HG03354 (cell line): ENCODE measurements at regions not wholly inside any gene's neighbourhood (a gene's known extent, or its start where the extent isn't known, plus 50 kb on each side); places are given as distances from the start of the nearest gene placed in this dataset.

ENCODE experiments used
- ATAC-seq: cut with Tn5 transposase; IDR thresholded peaks from one replicate; pipeline ENCODE4 v1.9.1; 2021; ENCODE audit warnings: mild to moderate bottlenecking; ENCODE audit not compliant: unreplicated experiment, poor library complexity, severe bottlenecking

- no peak for ATAC-seq
Measured at GRCh38 chr7:3215624-3216585, 85.1 kb upstream of the SDK1 start.

DNA sequence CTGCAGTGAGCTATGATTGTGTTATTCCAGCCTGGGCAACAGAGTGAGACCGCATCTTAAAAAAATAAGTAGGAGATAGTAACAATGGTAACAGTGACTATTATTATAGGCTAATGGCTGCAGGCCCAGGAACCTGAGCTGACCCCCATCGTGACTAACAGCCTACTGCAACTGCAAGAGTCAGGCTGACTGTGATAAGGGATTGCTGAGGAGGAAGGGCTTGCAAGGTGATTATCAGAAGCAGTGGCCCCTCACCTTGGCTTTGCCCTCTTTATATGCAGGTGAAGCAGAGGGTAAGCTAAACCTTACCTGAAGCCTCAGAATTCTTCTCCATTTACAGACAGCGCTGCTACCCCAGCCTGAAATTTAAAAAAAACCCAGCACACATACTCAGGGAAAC is 83.9 kb upstream of the SDK1 start:
- ATAC-seq, result no peak

DNA sequence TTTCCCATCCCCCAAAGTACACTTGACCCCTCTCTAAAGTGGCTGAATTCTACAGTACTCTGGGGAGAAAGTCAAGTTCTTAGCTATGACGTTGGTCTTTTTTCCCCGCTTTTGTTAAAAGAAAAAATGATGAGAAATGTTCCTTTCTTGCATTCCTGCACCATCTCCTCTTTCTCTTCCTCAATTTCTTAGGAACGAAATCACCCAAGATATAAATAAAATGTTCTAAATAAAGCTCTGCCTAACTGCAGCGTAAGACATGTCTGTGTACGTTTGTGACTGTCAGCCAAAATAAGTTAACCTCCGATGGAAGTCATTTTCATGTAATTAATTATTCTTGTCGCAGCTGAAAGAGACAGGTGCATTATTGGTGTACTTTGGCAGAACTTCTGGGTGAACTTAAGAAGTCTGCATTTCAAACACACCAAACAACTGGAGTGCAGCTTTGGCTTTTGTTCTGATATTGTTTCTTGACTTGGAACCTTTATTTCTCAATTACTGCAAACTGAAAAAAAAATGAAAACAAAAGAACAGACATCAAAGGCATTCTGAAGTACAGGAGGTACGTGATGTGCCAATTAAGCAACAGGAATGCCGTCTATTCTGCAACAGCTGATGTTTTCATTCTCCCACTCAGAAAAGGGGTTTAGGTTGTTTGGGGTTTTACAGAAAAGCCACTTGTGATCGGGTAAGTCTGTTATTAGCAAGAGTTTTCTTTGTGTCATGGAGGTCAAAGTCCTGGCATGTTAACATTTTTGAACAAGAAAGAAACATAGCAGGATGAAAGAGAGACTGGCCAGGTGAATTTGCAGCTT is 82.4 kb upstream of the SDK1 start:
- ATAC-seq, result no peak

DNA sequence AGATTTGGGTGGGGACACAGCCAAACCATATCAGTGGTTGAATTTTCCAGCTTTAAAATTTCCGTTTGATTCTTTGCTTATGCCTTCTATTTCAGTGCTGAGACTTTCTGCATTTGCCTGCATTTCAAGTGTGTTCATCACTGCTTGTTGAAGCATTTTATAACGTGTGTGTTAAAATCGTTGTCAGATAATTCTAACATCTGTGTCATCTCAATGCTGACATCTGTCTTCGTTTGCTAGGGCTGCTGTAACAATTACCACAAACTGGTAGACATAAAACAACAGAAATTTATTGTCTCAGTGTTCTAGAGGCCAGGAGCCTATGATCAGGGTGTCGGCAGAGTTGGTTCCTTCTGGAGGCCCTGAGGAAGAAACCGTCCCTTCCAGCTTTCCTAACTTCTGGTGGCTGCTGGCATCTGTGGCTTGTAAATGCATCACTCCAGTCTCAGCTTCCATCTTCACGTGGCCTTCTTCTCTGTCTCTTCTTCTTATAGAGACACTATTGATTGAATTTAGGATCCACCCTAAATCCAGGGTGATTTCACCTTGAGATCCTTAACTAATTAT is 71.1 kb upstream of the SDK1 start:
- no peak for ATAC-seq

GRCh38 chr7:3230908-3231307 is 70.1 kb upstream of the SDK1 start:
- no peak for ATAC-seq

GRCh38 chr7:3232228-3232627 is 68.8 kb upstream of the SDK1 start:
- ATAC-seq, result no peak

GRCh38 chr7:3233301-3233700 is 67.8 kb upstream of the SDK1 start:
- no peak for ATAC-seq

DNA sequence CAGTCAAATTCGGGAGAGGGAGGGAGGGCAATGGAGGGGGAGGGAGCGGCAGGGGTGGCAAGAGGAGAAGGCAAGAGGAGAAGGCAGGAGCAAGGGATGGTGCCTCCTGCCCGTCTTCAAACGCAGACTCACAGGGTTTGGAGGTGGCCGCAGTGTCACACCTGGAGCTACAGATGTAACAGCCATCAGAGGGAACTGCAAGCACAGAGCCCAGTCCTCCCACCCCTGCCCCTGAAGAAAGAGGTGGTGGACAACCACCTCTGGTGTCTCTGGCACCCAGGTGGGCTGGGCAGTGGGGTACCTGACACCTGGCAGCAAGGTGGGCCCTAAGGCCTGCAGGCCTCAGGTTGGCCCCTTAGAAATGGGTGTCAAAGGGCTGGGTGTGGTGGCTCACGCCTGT is 67.0 kb upstream of the SDK1 start:
- ATAC-seq, result no peak

- no peak for ATAC-seq
Measured at GRCh38 chr7:3234851-3235250, 66.2 kb upstream of the SDK1 start.

DNA sequence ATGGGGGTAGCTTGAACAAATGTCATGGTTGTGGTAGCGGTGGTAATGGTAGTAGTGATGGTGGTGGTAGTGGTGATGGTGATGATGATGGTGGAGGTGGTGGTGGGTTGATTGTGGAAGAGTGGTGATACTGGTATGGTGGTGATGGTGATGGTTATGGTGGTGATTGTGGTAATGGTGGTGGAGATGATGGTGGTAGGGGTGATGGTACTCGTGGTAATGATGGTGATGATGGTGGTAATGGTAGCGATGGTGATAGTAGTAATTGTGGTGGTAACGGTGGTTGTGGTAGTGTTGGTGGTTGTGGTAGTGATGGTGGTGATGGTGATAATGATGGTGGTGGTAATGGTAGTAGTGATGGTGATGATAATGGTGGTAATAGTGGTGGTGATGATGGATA is 65.7 kb upstream of the SDK1 start:
- ATAC-seq, result no peak

GRCh38 chr7:3236268-3236667 is 64.8 kb upstream of the SDK1 start:
- no peak for ATAC-seq

GRCh38 chr7:3238525-3239210 is 62.4 kb upstream of the SDK1 start:
- ATAC-seq, result no peak

DNA sequence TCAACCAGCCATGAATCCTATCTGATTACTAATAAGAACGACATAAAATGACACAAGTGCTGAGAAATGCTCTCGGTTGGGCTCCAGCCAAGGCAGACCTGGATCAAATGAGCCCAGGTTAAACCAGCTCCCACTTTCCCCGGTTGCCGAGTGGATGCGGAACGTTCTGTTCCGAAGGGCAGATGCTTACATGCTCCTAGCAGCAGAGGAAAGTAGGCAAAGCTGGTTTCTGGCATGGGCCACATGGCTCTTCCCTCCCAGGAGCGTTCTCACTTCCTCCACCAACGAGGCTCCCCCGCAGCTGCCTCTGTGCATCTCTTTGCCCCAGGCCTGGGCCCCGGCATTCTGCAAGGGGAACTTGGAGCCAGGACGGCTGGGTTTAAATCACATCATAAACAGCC is 61.8 kb upstream of the SDK1 start:
- ATAC-seq, result no peak

- ATAC-seq, result no peak
Measured at GRCh38 chr7:3240826-3241430, 60.1 kb upstream of the SDK1 start.

GRCh38 chr7:3241686-3242258 is 59.3 kb upstream of the SDK1 start:
- ATAC-seq, result no peak

DNA sequence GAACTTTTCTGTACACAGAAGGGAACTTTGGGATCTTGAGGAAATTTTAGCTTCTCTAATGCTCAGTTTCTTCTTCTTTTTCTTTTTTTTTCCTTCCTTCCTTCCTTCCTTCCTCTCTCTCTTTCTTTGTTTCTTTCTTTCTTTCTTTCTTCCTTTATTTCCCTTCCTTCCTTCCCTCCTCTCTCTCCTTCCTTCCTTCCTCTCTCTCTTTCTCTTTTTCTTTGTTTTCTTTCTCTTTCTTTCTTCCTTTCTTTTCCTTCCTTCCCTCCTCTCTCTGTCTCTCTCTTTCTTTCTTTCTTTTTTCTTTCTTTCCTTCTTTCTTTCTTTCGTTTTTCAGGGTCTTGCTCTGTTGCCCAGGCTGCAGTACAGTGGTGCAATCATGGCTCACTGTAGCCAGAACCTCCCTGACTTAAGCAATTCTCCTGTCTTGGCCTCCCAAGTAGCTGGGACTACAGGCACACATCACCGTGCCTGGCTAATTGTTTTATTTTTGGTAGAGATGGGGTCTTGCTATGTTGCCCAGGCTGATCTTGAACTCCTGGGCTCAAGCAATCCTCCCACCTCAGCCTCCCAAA is 58.6 kb upstream of the SDK1 start:
- no peak for ATAC-seq

DNA sequence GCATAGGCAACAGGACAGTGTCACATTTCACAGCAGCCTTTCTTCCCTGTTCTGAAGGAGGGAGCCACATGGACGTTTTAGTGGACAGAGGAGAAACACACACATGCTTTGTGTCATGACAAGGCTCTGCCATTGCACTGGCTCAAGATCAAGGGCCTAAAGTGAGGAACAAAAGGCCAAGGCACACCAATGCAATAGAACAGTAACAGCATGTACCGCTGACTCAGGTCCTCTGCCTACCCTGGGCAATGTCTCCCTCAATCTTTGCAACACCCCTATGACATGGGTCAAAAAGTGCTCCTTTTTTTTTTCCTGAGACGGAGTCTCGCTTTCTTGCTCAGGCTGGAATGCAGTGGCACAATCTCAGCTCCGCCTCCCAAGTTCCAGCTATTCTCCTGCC is 57.8 kb upstream of the SDK1 start:
- ATAC-seq, result no peak

DNA sequence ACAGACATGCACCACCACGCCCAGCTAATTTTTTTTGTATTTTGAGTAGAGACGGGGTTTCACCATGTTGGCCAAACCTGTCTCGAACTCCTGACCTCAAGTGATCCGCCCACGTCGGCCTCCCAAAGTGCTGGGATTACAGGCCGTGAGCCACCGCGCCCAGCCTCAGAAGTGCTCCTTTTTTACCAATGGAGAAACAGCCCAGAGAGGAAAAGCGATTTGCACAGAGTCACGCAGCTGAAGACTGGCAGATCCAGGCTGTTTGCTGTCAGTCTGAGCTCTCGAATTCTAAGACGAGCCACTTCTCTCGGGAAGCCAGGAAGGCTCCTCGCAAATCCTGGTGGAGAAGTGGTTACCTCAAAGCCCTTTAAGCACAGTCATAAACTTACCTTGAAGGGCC is 57.4 kb upstream of the SDK1 start:
- ATAC-seq, result no peak

DNA sequence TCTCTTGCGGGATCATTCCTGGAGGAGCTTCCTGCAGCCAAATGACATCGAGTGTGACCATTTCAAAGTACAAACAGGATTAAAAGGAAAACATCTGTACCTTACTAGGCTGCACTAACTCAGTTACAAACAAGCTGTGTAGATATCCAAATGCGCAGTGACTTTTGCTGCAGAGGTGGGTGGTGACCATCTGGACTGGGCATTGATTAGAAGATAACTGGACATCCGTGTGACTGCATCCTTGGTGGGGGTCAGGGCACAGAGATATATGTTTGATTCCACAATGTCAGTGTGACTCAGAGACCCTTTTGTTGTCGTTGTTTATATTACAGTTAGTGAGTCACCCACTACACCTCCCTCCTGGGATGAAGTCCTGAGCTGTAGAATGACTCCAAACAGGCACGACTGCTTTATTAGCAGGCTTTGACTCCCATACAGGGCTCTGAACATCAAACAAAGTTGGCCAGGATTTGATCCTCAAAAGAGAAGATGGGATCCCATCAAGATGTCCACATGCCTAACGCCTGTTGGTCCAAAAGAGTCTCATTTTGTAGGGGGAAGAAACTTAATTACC is 56.7 kb upstream of the SDK1 start:
- ATAC-seq, result no peak
